Ishikawa (cell line): ENCODE measurements at regions not wholly inside any gene's neighbourhood (a gene's known extent, or its start where the extent isn't known, plus 50 kb on each side); places are given as distances from the start of the nearest gene placed in this dataset.

Experiments used
- CEBPB ChIP-seq: IDR thresholded peaks from 2 replicates; pipeline ENCODE4 v1.6.1; 2012
- MAX ChIP-seq: IDR thresholded peaks from 2 replicates; pipeline ENCODE4 v1.6.1; 2012
- RAD21 ChIP-seq: IDR thresholded peaks from 2 replicates; pipeline ENCODE4 v1.6.1; 2012; ENCODE audit warnings: low read depth
- ZBTB7A ChIP-seq: IDR thresholded peaks from 2 replicates; pipeline ENCODE4 v1.6.1; 2012; ENCODE audit warnings: low read depth

GRCh38 chr6:56364431-56364826 lies 117.0 kb upstream of the COL21A1 start:
- TF ChIP-seq RAD21 = no peak
- TF ChIP-seq CEBPB = no peak
- TF ChIP-seq MAX = no peak
- no peak for TF ChIP-seq ZBTB7A
